HepG2 (cell line): ENCODE measurements at regions not wholly inside any gene's neighbourhood (a gene's known extent, or its start where the extent isn't known, plus 50 kb on each side); places are given as distances from the start of the nearest gene placed in this dataset.
A peak's percentile ranks its signal among the peaks of the same experiment; 100 is the strongest.

Experiments used
- DNMT1 ChIP-seq: sonication (generic); formaldehyde crosslinking; IDR thresholded peaks from 2 replicates; pipeline ENCODE4 v1.5.1; 2020; ENCODE audit warnings: mild to moderate bottlenecking, missing genetic modification reagents
- EP300 ChIP-seq, 3 experiments: sonication (generic) in 1 of 3; formaldehyde crosslinking in 1 of 3; IDR thresholded peaks; 2 replicates each; pipeline versions ENCODE4 v1.5.1 to v1.6.1; 2011 to 2020; ENCODE audit warnings: low read depth in 2 of 3, low read length in 2 of 3, borderline replicate concordance in 1 of 3, improper control_type of control experiment in 1 of 3, mild to moderate bottlenecking in 1 of 3, missing genetic modification reagents in 1 of 3, moderate library complexity in 1 of 3
- HCFC1 ChIP-seq: fragments of 150-350 bp; IDR thresholded peaks from 2 replicates; pipeline ENCODE4 v1.6.1; 2014; ENCODE audit warnings: low read depth, low read length
- KMT2B ChIP-seq: IDR thresholded peaks from 2 replicates; pipeline ENCODE4 v1.6.1; 2016; ENCODE audit warnings: missing genetic modification reagents, missing compliant biosample characterization
- MAF1 ChIP-seq: sonication (generic); formaldehyde crosslinking; IDR thresholded peaks from 2 replicates; pipeline ENCODE4 v1.5.0; 2020; ENCODE audit warnings: missing genetic modification reagents, borderline replicate concordance
- MAX ChIP-seq: IDR thresholded peaks from 2 replicates; pipeline ENCODE4 v1.6.1; 2012; ENCODE audit warnings: inconsistent platforms
- NR2F2 ChIP-seq: IDR thresholded peaks from 2 replicates; pipeline ENCODE4 v1.6.1; 2012; ENCODE audit warnings: low read depth, inconsistent platforms, borderline replicate concordance
- POGK ChIP-seq: sonication (generic); formaldehyde crosslinking; conservative IDR thresholded peaks from 2 replicates; pipeline ENCODE4 v1.8.0; 2022; ENCODE audit warnings: mild to moderate bottlenecking, moderate library complexity, missing genetic modification reagents
- PPARG ChIP-seq: conservative IDR thresholded peaks from 2 replicates; pipeline ENCODE4 v1.6.1; 2016; ENCODE audit warnings: missing biosample characterization, missing genetic modification reagents
- REST ChIP-seq, 2 experiments: IDR thresholded peaks; 2 replicates each; pipeline ENCODE4 v1.6.1; 2011 to 2012; ENCODE audit warnings: low read length in 2 of 2, borderline replicate concordance in 1 of 2, low read depth in 1 of 2, mild to moderate bottlenecking in 1 of 2, moderate library complexity in 1 of 2
- SALL1 ChIP-seq: sonication (generic); formaldehyde crosslinking; IDR thresholded peaks from 2 replicates; pipeline ENCODE4 v1.8.0; 2022; ENCODE audit warnings: mild to moderate bottlenecking, missing genetic modification reagents
- WIZ ChIP-seq: sonication (generic); formaldehyde crosslinking; IDR thresholded peaks from 2 replicates; pipeline ENCODE4 v1.5.1; 2020; ENCODE audit warnings: mild to moderate bottlenecking, missing genetic modification reagents
- ZBTB14 ChIP-seq: sonication (generic); formaldehyde crosslinking; IDR thresholded peaks from 2 replicates; pipeline ENCODE4 v1.4.0; 2020; ENCODE audit warnings: missing genetic modification reagents
- ZBTB7B ChIP-seq: sonication (generic); formaldehyde crosslinking; IDR thresholded peaks from 2 replicates; pipeline ENCODE4 v1.4.0; 2020; ENCODE audit warnings: missing genetic modification reagents
- ZNF597 ChIP-seq: sonication (generic); formaldehyde crosslinking; IDR thresholded peaks from 2 replicates; pipeline ENCODE4 v1.5.0; 2020; ENCODE audit warnings: missing genetic modification reagents
- ZNF607 ChIP-seq: sonication (generic); formaldehyde crosslinking; IDR thresholded peaks from 2 replicates; pipeline ENCODE4 v1.5.1; 2020; ENCODE audit warnings: missing genetic modification reagents, mild to moderate bottlenecking, borderline replicate concordance
- ZNF629 ChIP-seq: sonication (generic); formaldehyde crosslinking; conservative IDR thresholded peaks from 2 replicates; pipeline ENCODE4 v1.5.0; 2020; ENCODE audit warnings: missing genetic modification reagents
- ZNF782 ChIP-seq: sonication (generic); formaldehyde crosslinking; IDR thresholded peaks from 2 replicates; pipeline ENCODE4 v1.4.0; 2020; ENCODE audit warnings: missing genetic modification reagents, mild to moderate bottlenecking, borderline replicate concordance
- ZNF792 ChIP-seq: IDR thresholded peaks from 2 replicates; pipeline ENCODE4 v1.6.1; 2016
- ZNF839 ChIP-seq: sonication (generic); formaldehyde crosslinking; IDR thresholded peaks from 2 replicates; pipeline ENCODE4 v1.4.0; 2020; ENCODE audit warnings: missing genetic modification reagents, mild to moderate bottlenecking, borderline replicate concordance

GRCh38 chr16:80466024-80466987 lies 74.5 kb upstream of the DYNLRB2 start (continued):
- TF ChIP-seq ZBTB14 (CRISPR knock-in tag), result no peak
- no peak for TF ChIP-seq KMT2B (CRISPR knock-in tag)
- peak; percentile 44; the same call in 1 of the 2 replicates for TF ChIP-seq ZNF629
- TF ChIP-seq EP300 (IDR thresholded peaks at IDR 0.05; ENCODE audit: low read depth in 2 of 2, low read length in 2 of 2), result no peak
- no peak for TF ChIP-seq EP300 (CRISPR knock-in tag; IDR thresholded peaks at IDR 0.05; ENCODE audit: borderline replicate concordance)
- no peak for TF ChIP-seq ZNF792 (CRISPR knock-in tag)
- no peak for TF ChIP-seq NR2F2
- 0 out of 2 replicates have a peak, but pooled peaks have one; percentile 44 for TF ChIP-seq ZNF607 (CRISPR knock-in tag)
- TF ChIP-seq ZNF597, result no peak
- TF ChIP-seq ZBTB7B (CRISPR knock-in tag), result no peak
- no peak for TF ChIP-seq POGK
- peak; percentile 45; the same call in 1 of the 2 replicates for TF ChIP-seq MAX
- no peak for TF ChIP-seq HCFC1
- TF ChIP-seq ZNF839 (CRISPR knock-in tag), result no peak
- 0 out of 2 replicates have a peak, but pooled peaks have one; percentile 54 for TF ChIP-seq DNMT1 (CRISPR knock-in tag)
- TF ChIP-seq REST (IDR thresholded peaks at IDR 0.05; ENCODE audit: borderline replicate concordance in 1 of 2, low read depth in 1 of 2, low read length in 2 of 2), result no peak
- TF ChIP-seq ZNF782 (CRISPR knock-in tag), result no peak; the same call in 1 of the 2 replicates
- peak; percentile 88 for TF ChIP-seq SALL1 (CRISPR knock-in tag)
- TF ChIP-seq WIZ (CRISPR knock-in tag), result no peak
- TF ChIP-seq MAF1 (CRISPR knock-in tag), result no peak
- TF ChIP-seq PPARG (CRISPR knock-in tag), result 0 out of 2 replicates have a peak, but pooled peaks have one; percentile 20
